DND-41 (cell line): ENCODE measurements at regions not wholly inside any gene's neighbourhood (a gene's known extent, or its start where the extent isn't known, plus 50 kb on each side); places are given as distances from the start of the nearest gene placed in this dataset.
"Not testable (repeated sequence)": the region's sequence is repeated elsewhere in the genome, so short reads cannot be mapped to it uniquely, and the experiment has no call there.

Source experiments
- ATAC-seq: fragments of 200-7000 bp; cut with Tn5 transposase; 3 replicates; pipeline ENCODE4 v1.9.1; 2021; ENCODE audit warnings: low read depth; ENCODE audit not compliant: insufficient read depth
- DNase-seq: peaks from one replicate; pipeline ENCODE4 v3.0.0-alpha.2; 2020
- H2AFZ ChIP-seq: 2 replicates; pipeline ENCODE4 v1.6.0; 2012; ENCODE audit warnings: low read depth, low read length
- H3K27ac ChIP-seq: 2 replicates; pipeline ENCODE4 v1.5.1; 2012; ENCODE audit warnings: low read length, inconsistent platforms
- H3K27me3 ChIP-seq: fragments of 200-600 bp; sonication (generic); 2 replicates; pipeline ENCODE4 v1.6.0; 2012; ENCODE audit warnings: low read length, mild to moderate bottlenecking, inconsistent platforms; ENCODE audit not compliant: insufficient read depth, poor library complexity
- H3K36me3 ChIP-seq: 2 replicates; pipeline ENCODE4 v1.5.1; 2012; ENCODE audit warnings: low read length, inconsistent platforms; ENCODE audit not compliant: insufficient read depth
- H3K4me1 ChIP-seq: 2 replicates; pipeline ENCODE4 v1.5.1; 2012; ENCODE audit warnings: mild to moderate bottlenecking, low read length; ENCODE audit not compliant: insufficient read depth
- H3K4me2 ChIP-seq: 2 replicates; pipeline ENCODE4 v1.6.0; 2012; ENCODE audit warnings: mild to moderate bottlenecking, moderate library complexity, low read length, inconsistent platforms; ENCODE audit not compliant: insufficient read depth
- H3K4me3 ChIP-seq, 2 experiments: fragments of 200-600 bp in 1 of 2; shearing (Covaris generic) in 1 of 2; 2 replicates each; pipeline ENCODE4 v1.5.1; 2012 to 2016; ENCODE audit warnings: inconsistent platforms in 2 of 2, low read length in 2 of 2, mild to moderate bottlenecking in 2 of 2, low read depth in 1 of 2, moderate library complexity in 1 of 2
- H3K79me2 ChIP-seq: 2 replicates; pipeline ENCODE4 v1.6.0; 2012; ENCODE audit warnings: low read length, inconsistent platforms; ENCODE audit not compliant: insufficient read depth
- H3K9ac ChIP-seq: 2 replicates; pipeline ENCODE4 v1.6.0; 2012; ENCODE audit warnings: low read depth, mild to moderate bottlenecking, inconsistent platforms, low read length, moderate library complexity
- H3K9me3 ChIP-seq: 2 replicates; pipeline ENCODE4 v1.5.1; 2012; ENCODE audit warnings: low read length, moderate library complexity, mild to moderate bottlenecking, inconsistent platforms; ENCODE audit not compliant: insufficient read depth, severe bottlenecking
- H4K20me1 ChIP-seq: 2 replicates; pipeline ENCODE4 v1.6.0; 2012; ENCODE audit warnings: low read length; ENCODE audit not compliant: insufficient read depth
- EZH2 ChIP-seq: IDR thresholded peaks from 3 replicates; pipeline ENCODE4 v1.6.1; 2012; ENCODE audit warnings: borderline replicate concordance, low read depth, mild to moderate bottlenecking, moderate library complexity, low read length, inconsistent platforms; ENCODE audit not compliant: severe bottlenecking
- TF ChIP-seq, protein P1 (sequence below): IDR thresholded peaks from 2 replicates; pipeline ENCODE4 v1.5.1; 2012; ENCODE audit warnings: borderline replicate concordance, low read length, moderate library complexity, mild to moderate bottlenecking; ENCODE audit not compliant: poor library complexity, severe bottlenecking; ENCODE audit errors: extremely low read depth

DNA sequence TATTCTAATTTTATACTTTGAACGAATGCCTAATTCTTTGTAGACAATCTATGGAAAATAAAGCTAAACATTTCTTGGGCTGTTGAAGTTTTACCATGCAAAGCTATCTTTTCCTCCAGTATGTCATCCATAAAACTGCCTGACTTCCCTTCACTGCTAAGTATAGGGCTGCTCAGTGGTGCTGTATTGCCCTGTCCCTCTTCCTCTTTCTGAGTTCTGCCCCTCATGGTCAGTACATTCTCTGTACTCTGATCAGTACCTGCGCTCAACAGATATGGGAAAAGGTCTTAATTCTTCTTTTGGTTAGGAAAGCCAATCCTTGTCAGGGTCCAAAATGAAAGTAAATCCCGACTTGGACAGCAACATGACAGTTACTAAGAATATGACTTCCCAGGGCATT lies 321.9 kb downstream of the RAD51AP2 start:
- no peaks in the 10 kb centered on the region for H3K4me1 ChIP-seq
- H3K27ac ChIP-seq = no peak overlapping the region
- H3K4me3 ChIP-seq = no peak overlapping the region
- no peaks in the 10 kb centered on the region for H3K79me2 ChIP-seq
- no peak for DNase-seq
- H3K9me3 ChIP-seq = no peaks in the 10 kb centered on the region
- no peaks in the 10 kb centered on the region for H3K36me3 ChIP-seq
- no peak for ATAC-seq
- H3K4me2 ChIP-seq = no peak overlapping the region
- no peak overlapping the region for H2AFZ ChIP-seq
- no peaks in the 10 kb centered on the region for H3K27me3 ChIP-seq
- no peaks in the 10 kb centered on the region for H4K20me1 ChIP-seq
- TF ChIP-seq, protein P1, sequence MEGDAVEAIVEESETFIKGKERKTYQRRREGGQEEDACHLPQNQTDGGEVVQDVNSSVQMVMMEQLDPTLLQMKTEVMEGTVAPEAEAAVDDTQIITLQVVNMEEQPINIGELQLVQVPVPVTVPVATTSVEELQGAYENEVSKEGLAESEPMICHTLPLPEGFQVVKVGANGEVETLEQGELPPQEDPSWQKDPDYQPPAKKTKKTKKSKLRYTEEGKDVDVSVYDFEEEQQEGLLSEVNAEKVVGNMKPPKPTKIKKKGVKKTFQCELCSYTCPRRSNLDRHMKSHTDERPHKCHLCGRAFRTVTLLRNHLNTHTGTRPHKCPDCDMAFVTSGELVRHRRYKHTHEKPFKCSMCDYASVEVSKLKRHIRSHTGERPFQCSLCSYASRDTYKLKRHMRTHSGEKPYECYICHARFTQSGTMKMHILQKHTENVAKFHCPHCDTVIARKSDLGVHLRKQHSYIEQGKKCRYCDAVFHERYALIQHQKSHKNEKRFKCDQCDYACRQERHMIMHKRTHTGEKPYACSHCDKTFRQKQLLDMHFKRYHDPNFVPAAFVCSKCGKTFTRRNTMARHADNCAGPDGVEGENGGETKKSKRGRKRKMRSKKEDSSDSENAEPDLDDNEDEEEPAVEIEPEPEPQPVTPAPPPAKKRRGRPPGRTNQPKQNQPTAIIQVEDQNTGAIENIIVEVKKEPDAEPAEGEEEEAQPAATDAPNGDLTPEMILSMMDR = no peak
- no peak for TF ChIP-seq EZH2
- H3K9ac ChIP-seq = no peak overlapping the region

GRCh38 chr2:17195016-17195415 lies 323.2 kb downstream of the RAD51AP2 start:
- Histone ChIP-seq H3K27ac (no peak overlapping the region), H3K9me3 (no peaks in the 10 kb centered on the region), H3K4me2 (no peak overlapping the region), H3K79me2 (no peaks in the 10 kb centered on the region), H3K4me1 (no peaks in the 10 kb centered on the region), H2AFZ (no peak overlapping the region), H3K27me3 (no peaks in the 10 kb centered on the region), H3K36me3 (no peaks in the 10 kb centered on the region), H4K20me1 (no peaks in the 10 kb centered on the region), H3K9ac (no peak overlapping the region), H3K4me3 (no peak overlapping the region)
- DNase-seq (no peak), ATAC-seq (no peak)
- no peak for TF ChIP-seq EZH2
- TF ChIP-seq, protein P1 = no peak

- Histone ChIP-seq H3K27ac (no peak overlapping the region), H3K79me2 (no peaks in the 10 kb centered on the region), H3K9me3 (no peaks in the 10 kb centered on the region), H2AFZ (no peak overlapping the region), H4K20me1 (no peaks in the 10 kb centered on the region), H3K4me3 (no peak overlapping the region), H3K4me2 (no peak overlapping the region), H3K9ac (no peak overlapping the region), H3K4me1 (no peaks in the 10 kb centered on the region), H3K36me3 (no peaks in the 10 kb centered on the region), H3K27me3 (no peaks in the 10 kb centered on the region)
- ATAC-seq (no peak), DNase-seq (no peak)
- TF ChIP-seq, protein P1 = no peak
- TF ChIP-seq EZH2 = no peak
These were observed 324.2 kb downstream of the RAD51AP2 start for GRCh38 chr2:17194083-17194482.

DNA sequence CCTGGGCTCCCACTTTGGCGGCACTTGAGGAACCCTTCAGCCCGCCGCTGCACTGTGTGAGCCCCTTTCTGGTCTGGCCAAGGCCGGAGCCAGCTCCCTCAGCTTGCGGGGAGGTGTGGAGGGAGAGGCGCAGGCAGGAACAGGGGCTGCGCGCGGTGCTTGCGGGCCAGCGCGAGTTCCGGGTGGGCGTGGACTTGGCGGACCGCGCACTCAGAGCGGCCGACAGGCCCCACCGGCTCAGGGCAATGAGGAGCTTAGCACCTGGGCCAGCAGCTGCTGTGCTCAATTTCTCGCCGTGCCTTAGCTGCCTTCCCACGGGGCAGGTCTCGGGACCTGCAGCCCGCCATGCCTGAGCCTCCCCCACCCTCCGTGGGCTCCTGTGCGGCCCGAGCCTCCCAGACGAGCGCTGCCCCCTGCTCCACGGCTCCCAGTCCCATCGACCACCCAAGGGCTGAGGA lies 324.8 kb downstream of the RAD51AP2 start:
- not testable (repeated sequence) for DNase-seq, H4K20me1 ChIP-seq, H2AFZ ChIP-seq, H3K27me3 ChIP-seq, H3K4me3 ChIP-seq, H3K9me3 ChIP-seq, H3K9ac ChIP-seq, H3K4me1 ChIP-seq, H3K36me3 ChIP-seq, H3K79me2 ChIP-seq, ATAC-seq, H3K27ac ChIP-seq, H3K4me2 ChIP-seq
